GM21367 (cell line): ENCODE measurements at regions not wholly inside any gene's neighbourhood (a gene's known extent, or its start where the extent isn't known, plus 50 kb on each side); places are given as distances from the start of the nearest gene placed in this dataset.

Experiments
- ATAC-seq: cut with Tn5 transposase; IDR thresholded peaks from one replicate; pipeline ENCODE4 v1.9.1; 2021; ENCODE audit not compliant: unreplicated experiment

DNA sequence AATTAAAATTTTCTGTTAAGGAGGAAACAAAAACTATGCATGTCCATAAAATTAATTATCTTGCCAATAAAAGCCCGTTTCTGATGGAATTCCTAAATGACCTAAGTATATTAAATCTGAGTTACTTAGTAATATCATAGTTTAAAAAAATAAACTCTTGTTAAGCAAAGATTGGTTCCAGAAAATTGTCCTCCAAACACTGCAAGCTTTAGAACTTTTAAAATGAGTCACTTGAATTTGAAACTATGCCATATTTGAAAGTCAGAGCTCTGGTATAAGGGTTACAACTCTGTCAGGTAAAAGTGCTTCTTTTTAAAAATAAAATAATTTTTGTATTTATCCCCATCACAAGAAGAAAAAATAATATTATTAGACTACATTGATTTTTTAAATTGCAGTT lies 409.5 kb downstream of the PLPP3 start:
- no peak for ATAC-seq

DNA sequence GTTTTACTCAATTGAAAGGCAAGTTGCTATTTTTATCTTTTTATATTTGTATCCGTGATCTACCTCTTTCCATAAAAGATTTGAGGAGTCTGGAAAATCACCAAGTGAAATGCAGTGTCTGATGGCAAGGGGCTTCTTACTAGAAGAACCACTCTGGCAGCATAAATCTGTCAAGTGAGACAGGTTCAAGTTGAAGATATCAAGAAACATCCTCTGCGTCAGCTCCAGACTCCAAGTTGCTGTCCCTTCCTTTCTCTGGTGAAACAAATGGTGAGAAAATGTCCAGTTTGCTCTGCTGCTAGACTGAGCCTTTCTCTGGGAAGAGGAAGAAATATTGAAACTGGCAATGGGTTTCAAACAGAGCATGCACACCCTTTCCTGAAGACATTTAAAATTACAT lies 411.2 kb downstream of the PLPP3 start:
- ATAC-seq = no peak

- no peak for ATAC-seq
Measured at GRCh38 chr1:56167596-56167995, 411.8 kb downstream of the PLPP3 start.

DNA sequence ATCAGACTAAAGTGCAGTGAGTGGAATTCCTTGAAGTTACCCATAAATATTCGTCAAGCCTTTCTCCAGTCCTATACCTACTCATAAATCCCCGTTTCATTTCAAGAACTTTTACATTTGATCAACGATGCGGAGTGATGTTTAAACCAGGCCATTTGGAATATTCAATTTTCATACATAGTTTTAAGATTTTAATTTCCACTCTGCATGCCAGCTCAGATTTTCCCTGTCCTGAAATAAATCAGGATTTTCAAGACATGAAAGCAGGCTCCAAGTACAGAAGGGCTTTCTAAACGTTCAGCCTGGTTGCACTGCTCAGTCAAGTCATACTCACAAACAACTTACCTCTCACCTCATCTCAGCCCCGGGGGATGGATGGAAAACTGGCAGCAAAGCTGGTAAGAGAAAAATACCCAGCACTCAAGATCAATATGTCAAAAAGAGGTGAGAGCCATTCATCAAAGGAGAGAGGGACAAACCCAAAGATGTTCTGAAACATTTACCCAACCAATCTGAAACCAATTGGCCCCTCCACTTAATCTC lies 418.5 kb downstream of the PLPP3 start:
- no peak for ATAC-seq

DNA sequence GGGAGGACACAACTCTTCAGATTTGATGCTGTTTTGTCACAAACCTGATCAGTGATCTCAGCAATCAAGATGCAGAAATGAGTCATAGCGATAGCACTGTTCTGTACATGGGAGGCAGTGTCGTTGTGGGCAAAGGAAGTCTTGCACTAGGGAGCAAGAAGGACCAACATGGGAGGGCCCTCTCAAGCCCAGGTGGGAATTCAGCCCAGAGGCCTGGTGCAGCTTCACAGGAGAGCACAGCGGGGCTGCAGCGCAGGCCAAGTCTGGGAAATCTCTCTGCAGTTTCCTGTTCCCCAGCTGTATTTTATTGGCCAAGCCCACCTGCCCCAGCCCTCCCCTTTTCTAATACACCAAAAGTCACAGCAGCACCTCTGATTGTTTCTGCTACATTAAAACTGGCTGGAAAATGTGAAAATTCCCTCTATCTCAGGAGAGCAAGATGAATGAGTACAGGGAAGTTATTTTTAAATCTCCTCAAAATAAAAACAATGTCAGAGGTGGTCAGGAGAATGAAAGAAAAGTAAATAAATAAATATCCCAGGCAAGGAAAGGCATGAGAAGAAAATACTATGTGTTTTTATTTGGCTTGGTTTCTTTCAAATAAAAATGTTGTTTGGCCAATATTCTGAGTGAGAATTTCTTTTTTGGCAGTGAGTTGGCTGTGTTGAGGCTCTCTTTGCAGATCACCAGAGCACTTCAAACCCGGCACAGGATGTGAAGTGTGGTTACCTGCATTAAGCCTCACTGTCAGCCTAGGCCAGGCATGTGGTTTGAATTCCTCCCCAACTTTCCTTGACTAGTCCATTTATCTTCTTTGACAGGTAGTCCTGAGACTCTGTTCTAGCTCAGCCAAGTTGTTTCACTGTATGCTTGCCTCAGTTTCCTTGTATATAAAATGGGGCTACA lies 422.1 kb downstream of the PLPP3 start:
- no peak for ATAC-seq

DNA sequence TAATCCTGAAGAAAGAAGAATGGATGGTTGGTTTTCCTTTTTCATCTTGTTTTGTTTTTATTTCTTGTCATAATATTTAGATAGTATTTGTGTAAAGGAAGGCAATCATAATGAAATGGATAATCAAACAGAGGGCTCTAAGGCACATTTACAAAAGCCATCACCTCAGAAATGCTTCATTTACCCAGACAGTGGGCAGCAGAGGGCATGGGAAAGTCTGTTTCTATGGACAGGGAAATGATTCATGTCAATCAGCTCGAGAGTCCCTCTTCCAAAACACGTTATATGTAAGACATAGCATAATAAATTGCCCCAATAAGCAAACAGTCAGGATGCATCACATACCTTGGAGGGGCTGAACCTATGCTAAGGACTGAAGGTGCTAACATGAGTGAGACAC lies 426.1 kb downstream of the PLPP3 start:
- ATAC-seq = no peak

GRCh38 chr1:56152635-56153034 lies 426.7 kb downstream of the PLPP3 start:
- no peak for ATAC-seq

- no peak for ATAC-seq
Measured at GRCh38 chr1:56151402-56151801, 428.0 kb downstream of the PLPP3 start.

GRCh38 chr1:56150441-56151215 lies 428.7 kb downstream of the PLPP3 start:
- ATAC-seq = no peak

- ATAC-seq = no peak
Measured at GRCh38 chr1:56149761-56150160, 429.6 kb downstream of the PLPP3 start.

DNA sequence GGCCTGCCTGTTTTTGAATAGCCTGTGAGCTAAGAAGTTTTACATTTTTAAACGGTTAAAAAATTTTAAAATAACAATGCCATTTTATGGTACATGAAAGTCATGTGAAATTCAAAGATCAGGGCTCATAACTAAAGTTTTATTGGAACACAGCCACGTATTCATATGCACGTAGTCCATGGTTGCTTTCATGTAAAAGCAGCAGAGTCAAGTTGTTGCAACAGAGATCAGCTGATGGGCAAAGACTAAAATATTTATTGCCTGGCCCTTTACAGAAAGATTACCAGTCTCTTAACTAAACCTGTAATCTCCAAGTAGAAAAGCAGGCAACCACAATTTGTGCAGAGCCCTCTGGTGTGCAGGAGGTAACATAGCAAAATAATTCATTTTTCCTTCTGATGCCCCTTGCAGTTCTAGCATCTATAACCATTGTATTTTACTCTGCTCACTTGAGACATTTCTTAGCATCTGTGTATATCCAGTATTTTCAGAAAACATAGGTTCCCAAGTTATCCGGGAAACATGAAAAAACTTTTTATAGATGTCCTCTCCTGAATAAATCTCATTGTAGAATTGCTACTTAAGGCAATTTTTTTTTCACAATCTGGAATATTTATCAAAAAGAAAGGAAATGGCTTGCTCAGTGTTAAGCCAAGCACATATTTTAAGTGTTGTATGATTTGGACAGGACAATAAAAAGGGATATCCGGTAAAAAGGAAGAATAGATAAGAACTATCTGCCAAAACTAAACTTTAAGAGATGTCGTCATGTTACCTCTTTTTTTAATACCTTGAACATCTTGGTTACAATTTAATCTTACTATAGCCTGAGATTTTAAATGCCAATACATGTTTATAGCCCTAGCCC lies 430.8 kb downstream of the PLPP3 start:
- ATAC-seq = no peak

- no peak for ATAC-seq
Measured at GRCh38 chr1:56147459-56147858, 431.9 kb downstream of the PLPP3 start.

- ATAC-seq = no peak
Measured at GRCh38 chr1:56147034-56147433, 432.3 kb downstream of the PLPP3 start.

DNA sequence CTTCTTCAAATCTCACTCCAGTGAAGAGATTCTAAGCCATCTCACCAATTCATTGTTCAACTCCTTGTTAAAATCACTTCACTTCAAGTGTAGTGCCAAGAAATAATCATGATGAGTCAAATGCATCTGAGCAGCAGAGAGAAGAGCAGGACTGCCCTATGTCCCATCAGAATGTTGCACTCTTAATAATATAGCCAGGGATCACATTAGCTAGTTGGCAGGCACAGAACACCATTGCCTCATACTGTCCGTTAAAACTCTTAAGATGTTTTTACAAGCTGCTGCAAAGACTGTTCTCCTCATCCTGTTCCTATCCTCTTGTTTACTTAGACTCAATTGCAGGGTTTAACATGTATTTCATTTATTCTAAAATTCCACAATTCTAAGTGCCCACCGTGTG lies 432.9 kb downstream of the PLPP3 start:
- ATAC-seq = no peak

GRCh38 chr1:56145581-56145980 lies 433.8 kb downstream of the PLPP3 start:
- no peak for ATAC-seq

DNA sequence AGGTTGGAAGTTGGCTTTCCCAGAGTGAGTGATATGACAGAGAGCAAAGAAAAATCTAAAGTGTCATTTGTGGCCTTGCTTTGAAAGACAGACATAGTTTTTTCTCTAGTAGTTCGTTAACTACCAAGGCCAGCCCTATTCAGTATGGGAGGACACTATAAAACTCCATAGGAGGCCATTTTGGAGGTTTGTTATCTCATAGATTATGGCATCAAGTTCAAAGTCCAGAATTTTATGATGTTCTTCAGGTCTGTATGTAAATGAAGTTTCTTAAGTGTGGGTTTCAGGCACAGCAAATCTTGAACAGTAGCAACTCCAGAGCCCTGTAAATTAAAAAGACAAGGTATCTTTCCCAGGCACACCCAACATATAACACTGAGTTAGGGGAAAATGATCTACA lies 437.1 kb downstream of the PLPP3 start:
- no peak for ATAC-seq

GRCh38 chr1:56139836-56140235 lies 439.5 kb downstream of the PLPP3 start:
- ATAC-seq = no peak

DNA sequence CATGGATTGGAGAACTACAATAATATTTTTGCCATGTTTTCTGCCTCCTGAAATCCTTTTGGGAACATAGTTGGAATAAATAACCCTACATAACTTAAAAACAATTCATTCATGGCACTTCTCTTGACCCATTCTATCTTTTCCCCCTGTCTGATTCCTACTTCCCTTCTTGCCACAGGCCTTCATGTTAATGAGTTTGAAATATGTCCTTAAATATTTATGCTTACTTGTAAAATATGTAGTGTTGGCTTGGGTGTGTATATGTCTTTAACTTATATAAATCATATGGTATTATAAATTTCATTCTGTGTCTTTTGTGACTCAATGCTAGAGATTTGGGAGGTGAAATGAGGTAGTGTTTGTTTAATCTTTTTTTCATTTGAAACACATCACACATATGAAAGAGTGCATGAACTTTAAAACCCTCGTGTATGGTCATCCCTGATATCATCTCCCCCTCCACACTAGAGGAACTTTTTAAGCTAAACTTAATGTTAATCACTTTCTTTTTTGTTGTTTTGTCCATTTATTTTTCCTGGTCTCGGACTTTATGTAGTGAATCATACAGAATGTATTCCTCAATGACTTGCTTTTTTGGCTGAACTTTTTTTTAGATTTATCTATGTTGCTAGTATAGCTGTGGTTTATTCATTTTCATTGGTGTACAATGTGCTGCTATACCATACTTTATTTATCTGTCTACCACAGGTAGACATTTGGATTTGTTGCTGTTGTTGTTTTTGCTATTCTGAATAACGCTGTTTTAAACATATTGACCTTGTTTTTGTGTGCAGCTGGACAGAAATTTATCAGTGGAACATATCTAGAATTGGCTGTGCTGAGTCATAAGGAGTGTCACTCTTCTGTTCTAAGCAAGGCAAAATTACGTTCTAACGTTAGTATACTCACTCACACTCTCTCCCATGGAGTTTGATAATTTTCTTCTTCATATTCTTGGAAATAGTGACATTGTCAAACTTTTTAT lies 441.6 kb downstream of the PLPP3 start:
- ATAC-seq = no peak

- ATAC-seq = no peak
Measured at GRCh38 chr1:56137090-56137489, 442.3 kb downstream of the PLPP3 start.

GRCh38 chr1:56135864-56136147 lies 443.6 kb downstream of the PLPP3 start:
- no peak for ATAC-seq
